Cardiac muscle cell (in vitro differentiated cells and primary cell): ENCODE measurements at regions not wholly inside any gene's neighbourhood (a gene's known extent, or its start where the extent isn't known, plus 50 kb on each side); places are given as distances from the start of the nearest gene placed in this dataset.

Experiments used
- DNase-seq, 2 donors: peaks; one replicate each; pipeline versions ENCODE4 v3.0.0 to v3.0.0-alpha.2; 2010 to 2017; ENCODE audit warnings: low read depth in 1 of 2, low spot score in 1 of 2
- H3K27ac ChIP-seq: fragments of 200-600 bp; sonication (generic); 2 replicates; pipeline ENCODE4 v1.5.1; 2016
- H3K27me3 ChIP-seq: fragments of 200-600 bp; sonication (generic); 2 replicates; pipeline ENCODE4 v1.6.0; 2016; ENCODE audit warnings: control low read depth
- H3K36me3 ChIP-seq: fragments of 200-600 bp; sonication (generic); 2 replicates; pipeline ENCODE4 v1.5.1; 2016; ENCODE audit warnings: control low read depth
- H3K4me1 ChIP-seq: fragments of 200-600 bp; sonication (generic); 2 replicates; pipeline ENCODE4 v1.8.1; 2017; ENCODE audit warnings: low read depth, mild to moderate bottlenecking, mixed run types
- H3K4me3 ChIP-seq: fragments of 200-600 bp; sonication (generic); 2 replicates; pipeline ENCODE4 v1.5.1; 2016; ENCODE audit warnings: mild to moderate bottlenecking
- H3K9me3 ChIP-seq: fragments of 200-600 bp; sonication (generic); 2 replicates; pipeline ENCODE4 v1.5.1; 2017; ENCODE audit warnings: low read depth, mild to moderate bottlenecking, control low read depth
- TF ChIP-seq, protein P1 (sequence below): IDR thresholded peaks from 2 replicates; pipeline ENCODE4 v1.5.1; 2012; ENCODE audit warnings: low read depth, mild to moderate bottlenecking, low read length

DNA sequence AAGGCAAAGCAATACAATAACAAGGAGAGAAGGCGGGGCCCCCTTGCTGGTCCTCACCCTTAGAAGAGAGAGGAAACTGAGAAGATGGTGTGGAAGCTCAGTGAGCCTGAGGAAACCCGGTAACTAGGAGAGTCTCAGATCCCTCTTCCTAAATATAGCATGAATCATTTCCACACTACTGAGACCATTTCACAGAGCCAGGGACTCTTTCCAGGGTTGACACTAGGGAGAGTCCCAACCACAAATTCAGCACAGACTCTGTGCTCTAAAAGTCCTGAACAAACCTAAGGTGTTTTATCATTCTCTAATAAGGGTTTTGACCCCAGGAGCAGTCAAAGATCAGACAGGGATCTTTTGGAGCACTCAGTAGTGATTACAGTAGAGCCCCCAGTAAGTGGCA, 647.7 kb downstream of the KCNT2 start:
- Histone ChIP-seq H3K9me3 (no peaks in the 10 kb centered on the region), H3K4me3 (no peak overlapping the region), H3K36me3 (no peaks in the 10 kb centered on the region), H3K27me3 (no peaks in the 10 kb centered on the region), H3K27ac (no peak overlapping the region), H3K4me1 (no peaks in the 10 kb centered on the region)
- TF ChIP-seq, protein P1, sequence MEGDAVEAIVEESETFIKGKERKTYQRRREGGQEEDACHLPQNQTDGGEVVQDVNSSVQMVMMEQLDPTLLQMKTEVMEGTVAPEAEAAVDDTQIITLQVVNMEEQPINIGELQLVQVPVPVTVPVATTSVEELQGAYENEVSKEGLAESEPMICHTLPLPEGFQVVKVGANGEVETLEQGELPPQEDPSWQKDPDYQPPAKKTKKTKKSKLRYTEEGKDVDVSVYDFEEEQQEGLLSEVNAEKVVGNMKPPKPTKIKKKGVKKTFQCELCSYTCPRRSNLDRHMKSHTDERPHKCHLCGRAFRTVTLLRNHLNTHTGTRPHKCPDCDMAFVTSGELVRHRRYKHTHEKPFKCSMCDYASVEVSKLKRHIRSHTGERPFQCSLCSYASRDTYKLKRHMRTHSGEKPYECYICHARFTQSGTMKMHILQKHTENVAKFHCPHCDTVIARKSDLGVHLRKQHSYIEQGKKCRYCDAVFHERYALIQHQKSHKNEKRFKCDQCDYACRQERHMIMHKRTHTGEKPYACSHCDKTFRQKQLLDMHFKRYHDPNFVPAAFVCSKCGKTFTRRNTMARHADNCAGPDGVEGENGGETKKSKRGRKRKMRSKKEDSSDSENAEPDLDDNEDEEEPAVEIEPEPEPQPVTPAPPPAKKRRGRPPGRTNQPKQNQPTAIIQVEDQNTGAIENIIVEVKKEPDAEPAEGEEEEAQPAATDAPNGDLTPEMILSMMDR = no peak
- DNase-seq = no peak

GRCh38 chr1:195958131-195958530, 650.1 kb downstream of the KCNT2 start:
- no peak overlapping the region for H3K27ac ChIP-seq
- TF ChIP-seq, protein P1 = no peak
- no peak for DNase-seq

GRCh38 chr1:195956845-195957244, 651.4 kb downstream of the KCNT2 start:
- Histone ChIP-seq H3K9me3 (no peaks in the 10 kb centered on the region), H3K4me3 (no peak overlapping the region), H3K27ac (no peak overlapping the region), H3K27me3 (no peaks in the 10 kb centered on the region), H3K36me3 (no peaks in the 10 kb centered on the region), H3K4me1 (no peaks in the 10 kb centered on the region)
- TF ChIP-seq, protein P1 = no peak
- no peak for DNase-seq

More at GRCh38 chr1:195958131-195958530, 650.1 kb downstream of the KCNT2 start:
- Histone ChIP-seq H3K36me3 (no peaks in the 10 kb centered on the region), H3K9me3 (no peaks in the 10 kb centered on the region), H3K4me1 (no peaks in the 10 kb centered on the region), H3K4me3 (no peak overlapping the region), H3K27me3 (no peaks in the 10 kb centered on the region)

DNA sequence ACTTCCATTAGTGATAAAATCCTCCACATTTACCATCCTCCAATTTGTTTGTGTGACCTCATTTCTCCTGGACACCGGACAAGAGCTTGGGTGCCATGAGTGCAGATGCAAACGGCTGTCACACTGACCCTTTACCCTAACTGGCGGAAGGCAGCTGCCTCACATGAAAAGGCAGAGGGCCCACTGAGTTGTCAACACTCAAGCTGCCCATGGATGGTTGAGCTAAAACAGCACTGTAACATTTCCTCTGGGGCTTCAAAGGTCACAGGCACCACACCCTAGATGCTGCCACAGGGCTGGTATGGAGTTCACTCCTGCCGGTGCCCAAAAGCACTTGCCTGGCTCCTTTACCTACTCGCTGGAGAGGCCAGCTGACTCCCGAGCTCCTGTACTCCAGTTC, 653.4 kb downstream of the KCNT2 start:
- H3K4me3 ChIP-seq = no peak overlapping the region
- peak overlapping the region; percentile 11 for H3K27ac ChIP-seq
- no peaks in the 10 kb centered on the region for H3K4me1 ChIP-seq
- no peaks in the 10 kb centered on the region for H3K36me3 ChIP-seq
- H3K9me3 ChIP-seq = no peaks in the 10 kb centered on the region
- no peaks in the 10 kb centered on the region for H3K27me3 ChIP-seq
- peak in 1 of 2 donors; percentile 56 for DNase-seq
- TF ChIP-seq, protein P1 = no peak

GRCh38 chr1:195951313-195951712, 656.9 kb downstream of the KCNT2 start:
- no peak overlapping the region for H3K27ac ChIP-seq
- DNase-seq = no peak
- no peaks in the 10 kb centered on the region for H3K4me1 ChIP-seq
- no peaks in the 10 kb centered on the region for H3K27me3 ChIP-seq
- H3K9me3 ChIP-seq = no peaks in the 10 kb centered on the region
- TF ChIP-seq, protein P1 = no peak
- H3K4me3 ChIP-seq = no peak overlapping the region
- H3K36me3 ChIP-seq = no peaks in the 10 kb centered on the region
